Left ventricle myocardium inferior (tissue), 1 donor: ENCODE measurements at regions not wholly inside any gene's neighbourhood (a gene's known extent, or its start where the extent isn't known, plus 50 kb on each side); places are given as distances from the start of the nearest gene placed in this dataset.

Experiments
- DNase-seq: peaks from one replicate; pipeline ENCODE4 v3.0.0-alpha.2; 2020
- H3K27ac ChIP-seq: fragments of 200-600 bp; replicated peaks from 2 replicates; pipeline ENCODE4 v1.8.0; 2021
- H3K27me3 ChIP-seq: fragments of 200-600 bp; 2 replicates; pipeline ENCODE4 v1.8.0; 2021; ENCODE audit warnings: low read depth
- H3K36me3 ChIP-seq: fragments of 200-600 bp; 2 replicates; pipeline ENCODE4 v1.8.0; 2021
- H3K4me1 ChIP-seq: fragments of 200-600 bp; 2 replicates; pipeline ENCODE4 v1.8.0; 2021
- H3K4me3 ChIP-seq: fragments of 200-600 bp; 2 replicates; pipeline ENCODE4 v1.8.0; 2021; ENCODE audit warnings: mild to moderate bottlenecking, moderate library complexity
- H3K9me3 ChIP-seq: fragments of 200-600 bp; replicated peaks from 2 replicates; pipeline ENCODE4 v1.8.0; 2021
- CTCF ChIP-seq: fragments of 200-600 bp; IDR thresholded peaks from 2 replicates; pipeline ENCODE4 v1.8.0; 2021; ENCODE audit warnings: antibody characterized with exemption, mild to moderate bottlenecking, borderline replicate concordance
- intact Hi-C: fragments of 100-400 bp; cut with micrococcal nuclease; formaldehyde crosslinking; loops from one replicate; pipeline ENCODE4 v1.11.0; 2022
- donor health status: DM: no; HTN: yes; CAD: no; lungs with severe emphysema.

- TF ChIP-seq CTCF = no peak
These were observed 580.9 kb upstream of the TMEFF2 start for GRCh38 chr2:192775459-192776262.

GRCh38 chr2:192775011-192775410 lies 580.3 kb upstream of the TMEFF2 start:
- DNase-seq = no peak
- Histone ChIP-seq H3K36me3 (no peaks in the 10 kb centered on the region), H3K9me3 (peaks cover 6% of the 10 kb centered on the region), H3K4me1 (no peaks in the 10 kb centered on the region), H3K4me3 (no peak overlapping the region), H3K27ac (no peak overlapping the region), H3K27me3 (no peaks in the 10 kb centered on the region)
- TF ChIP-seq CTCF = no peak
- intact Hi-C loops = no loop called here

More at GRCh38 chr2:192775459-192776262, 580.9 kb upstream of the TMEFF2 start:
- intact Hi-C loops = no loop called here
- no peaks in the 10 kb centered on the region for H3K36me3 ChIP-seq
- H3K9me3 ChIP-seq = peaks cover 6% of the 10 kb centered on the region
- no peak for DNase-seq
- no peak overlapping the region for H3K4me3 ChIP-seq
- H3K27ac ChIP-seq = no peak overlapping the region
- H3K27me3 ChIP-seq = no peaks in the 10 kb centered on the region
- H3K4me1 ChIP-seq = no peaks in the 10 kb centered on the region

GRCh38 chr2:192773044-192773443 lies 578.3 kb upstream of the TMEFF2 start:
- no peak for DNase-seq
- TF ChIP-seq CTCF = no peak

GRCh38 chr2:192749611-192750200 lies 555.0 kb upstream of the TMEFF2 start:
- no peaks in the 10 kb centered on the region for H3K27me3 ChIP-seq
- no peak overlapping the region for H3K4me3 ChIP-seq
- no peak for TF ChIP-seq CTCF
- H3K4me1 ChIP-seq = no peaks in the 10 kb centered on the region
- H3K36me3 ChIP-seq = no peaks in the 10 kb centered on the region
- H3K27ac ChIP-seq = no peak overlapping the region
- peaks cover 5% of the 10 kb centered on the region for H3K9me3 ChIP-seq
- intact Hi-C loops = no loop called here
- no peak for DNase-seq

More at GRCh38 chr2:192773044-192773443, 578.3 kb upstream of the TMEFF2 start:
- H3K36me3 ChIP-seq = no peaks in the 10 kb centered on the region
- H3K4me3 ChIP-seq = no peak overlapping the region
- H3K9me3 ChIP-seq = no peaks in the 10 kb centered on the region
- H3K27me3 ChIP-seq = no peaks in the 10 kb centered on the region
- no peaks in the 10 kb centered on the region for H3K4me1 ChIP-seq
- H3K27ac ChIP-seq = no peak overlapping the region
- intact Hi-C loops = no loop called here

GRCh38 chr2:192741889-192742288 lies 547.2 kb upstream of the TMEFF2 start:
- Histone ChIP-seq H3K36me3 (no peaks in the 10 kb centered on the region), H3K4me3 (no peak overlapping the region), H3K27ac (no peak overlapping the region), H3K4me1 (no peaks in the 10 kb centered on the region), H3K27me3 (no peaks in the 10 kb centered on the region), H3K9me3 (peaks cover 4% of the 10 kb centered on the region)
- no peak for TF ChIP-seq CTCF
- no peak for DNase-seq
- intact Hi-C loops = no loop called here
